Duodenal mucosa (tissue), 2 donors: ENCODE measurements at regions not wholly inside any gene's neighbourhood (a gene's known extent, or its start where the extent isn't known, plus 50 kb on each side); places are given as distances from the start of the nearest gene placed in this dataset.

ENCODE experiments used
- H3K27ac ChIP-seq: one replicate; pipeline ENCODE4 v1.7.0; 2013; ENCODE audit warnings: low read depth, low read length
- H3K27me3 ChIP-seq, 2 donors: one replicate each; pipeline ENCODE4 v1.7.0; 2013; ENCODE audit warnings: low read length in 2 of 2, control low read depth in 1 of 2; ENCODE audit not compliant: insufficient read depth in 2 of 2, control insufficient read depth in 1 of 2
- H3K36me3 ChIP-seq, 2 donors: one replicate each; pipeline ENCODE4 v1.7.0; 2013; ENCODE audit warnings: low read length in 2 of 2, control low read depth in 1 of 2; ENCODE audit not compliant: insufficient read depth in 2 of 2, control insufficient read depth in 1 of 2
- H3K4me1 ChIP-seq, 2 donors: one replicate each; pipeline ENCODE4 v1.7.0; 2013; ENCODE audit warnings: low read length in 2 of 2, control low read depth in 1 of 2; ENCODE audit not compliant: insufficient read depth in 2 of 2, control insufficient read depth in 1 of 2
- H3K4me3 ChIP-seq, 2 donors: one replicate each; pipeline ENCODE4 v1.7.0; 2013; ENCODE audit warnings: low read length in 2 of 2, low read depth in 1 of 2
- H3K9ac ChIP-seq, 2 donors: one replicate each; pipeline ENCODE4 v1.7.0; 2013; ENCODE audit warnings: low read length in 2 of 2, low read depth in 1 of 2
- H3K9me3 ChIP-seq, 2 donors: one replicate each; pipeline ENCODE4 v1.7.0; 2013; ENCODE audit warnings: low read length in 2 of 2, control low read depth in 1 of 2; ENCODE audit not compliant: control insufficient read depth in 1 of 2

- H3K4me3 ChIP-seq = no peak overlapping the region
- H3K27me3 ChIP-seq = no peaks in the 10 kb centered on the region
- peaks cover 0 to 8% of the 10 kb centered on the region in 2 donors for H3K9me3 ChIP-seq
- H3K27ac ChIP-seq = no peak overlapping the region
- H3K9ac ChIP-seq = no peak overlapping the region
- H3K36me3 ChIP-seq = no peaks in the 10 kb centered on the region
- H3K4me1 ChIP-seq = no peaks in the 10 kb centered on the region
Observed at GRCh38 chr16:26688105-26688504, 378.6 kb upstream of the C16orf82 start.

- Histone ChIP-seq H3K4me1 (no peaks in the 10 kb centered on the region), H3K9ac (no peak overlapping the region), H3K9me3 (peaks cover 0 to 8% of the 10 kb centered on the region in 2 donors), H3K27ac (no peak overlapping the region), H3K27me3 (no peaks in the 10 kb centered on the region), H3K36me3 (no peaks in the 10 kb centered on the region), H3K4me3 (no peak overlapping the region)
Observed at GRCh38 chr16:26688699-26689098, 378.0 kb upstream of the C16orf82 start.

- Histone ChIP-seq H3K4me1 (no peaks in the 10 kb centered on the region), H3K27ac (no peak overlapping the region), H3K9ac (no peak overlapping the region), H3K4me3 (no peak overlapping the region), H3K36me3 (no peaks in the 10 kb centered on the region), H3K9me3 (peaks cover 0 to 8% of the 10 kb centered on the region in 2 donors), H3K27me3 (no peaks in the 10 kb centered on the region)
Observed at GRCh38 chr16:26692658-26693057, 374.1 kb upstream of the C16orf82 start.

GRCh38 chr16:26697807-26698206 is 368.9 kb upstream of the C16orf82 start:
- peaks cover 0 to 4% of the 10 kb centered on the region in 2 donors for H3K9me3 ChIP-seq
- H3K4me3 ChIP-seq = no peak overlapping the region
- H3K9ac ChIP-seq = no peak overlapping the region
- no peak overlapping the region for H3K27ac ChIP-seq
- no peaks in the 10 kb centered on the region for H3K4me1 ChIP-seq
- no peaks in the 10 kb centered on the region for H3K27me3 ChIP-seq
- no peaks in the 10 kb centered on the region for H3K36me3 ChIP-seq

- no peaks in the 10 kb centered on the region for H3K4me1 ChIP-seq
- H3K36me3 ChIP-seq = no peaks in the 10 kb centered on the region
- H3K27ac ChIP-seq = no peak overlapping the region
- H3K9me3 ChIP-seq = peaks cover 0 to 4% of the 10 kb centered on the region in 2 donors
- no peak overlapping the region for H3K4me3 ChIP-seq
- no peak overlapping the region for H3K9ac ChIP-seq
- no peaks in the 10 kb centered on the region for H3K27me3 ChIP-seq
Observed at GRCh38 chr16:26700250-26700649, 366.5 kb upstream of the C16orf82 start.

GRCh38 chr16:26701243-26701886 is 365.4 kb upstream of the C16orf82 start:
- Histone ChIP-seq H3K27me3 (no peaks in the 10 kb centered on the region), H3K27ac (no peak overlapping the region), H3K9me3 (peaks cover 0 to 4% of the 10 kb centered on the region in 2 donors), H3K36me3 (no peaks in the 10 kb centered on the region), H3K4me1 (no peaks in the 10 kb centered on the region), H3K9ac (no peak overlapping the region), H3K4me3 (no peak overlapping the region)

GRCh38 chr16:26705346-26705745 is 361.4 kb upstream of the C16orf82 start:
- Histone ChIP-seq H3K27ac (no peak overlapping the region), H3K4me3 (no peak overlapping the region), H3K27me3 (no peaks in the 10 kb centered on the region), H3K9ac (no peak overlapping the region), H3K4me1 (no peaks in the 10 kb centered on the region), H3K36me3 (no peaks in the 10 kb centered on the region), H3K9me3 (no peaks in the 10 kb centered on the region)

- no peak overlapping the region for H3K9ac ChIP-seq
- no peak overlapping the region for H3K4me3 ChIP-seq
- H3K36me3 ChIP-seq = no peaks in the 10 kb centered on the region
- no peaks in the 10 kb centered on the region for H3K9me3 ChIP-seq
- no peaks in the 10 kb centered on the region for H3K27me3 ChIP-seq
- no peak overlapping the region for H3K27ac ChIP-seq
- H3K4me1 ChIP-seq = no peaks in the 10 kb centered on the region
Observed at GRCh38 chr16:26708428-26708827, 358.3 kb upstream of the C16orf82 start.

GRCh38 chr16:26709175-26709574 is 357.6 kb upstream of the C16orf82 start:
- no peak overlapping the region for H3K4me3 ChIP-seq
- H3K9ac ChIP-seq = no peak overlapping the region
- H3K27ac ChIP-seq = no peak overlapping the region
- H3K9me3 ChIP-seq = no peaks in the 10 kb centered on the region
- H3K27me3 ChIP-seq = no peaks in the 10 kb centered on the region
- H3K4me1 ChIP-seq = no peaks in the 10 kb centered on the region
- H3K36me3 ChIP-seq = no peaks in the 10 kb centered on the region

GRCh38 chr16:26709754-26710153 is 357.0 kb upstream of the C16orf82 start:
- Histone ChIP-seq H3K36me3 (no peaks in the 10 kb centered on the region), H3K9ac (no peak overlapping the region), H3K27me3 (no peaks in the 10 kb centered on the region), H3K27ac (no peak overlapping the region), H3K9me3 (no peaks in the 10 kb centered on the region), H3K4me1 (no peaks in the 10 kb centered on the region), H3K4me3 (no peak overlapping the region)

- no peak overlapping the region for H3K4me3 ChIP-seq
- H3K9ac ChIP-seq = no peak overlapping the region
- H3K36me3 ChIP-seq = no peaks in the 10 kb centered on the region
- H3K27me3 ChIP-seq = no peaks in the 10 kb centered on the region
- H3K27ac ChIP-seq = no peak overlapping the region
- H3K4me1 ChIP-seq = no peaks in the 10 kb centered on the region
- H3K9me3 ChIP-seq = no peaks in the 10 kb centered on the region
Observed at GRCh38 chr16:26710450-26710849, 356.3 kb upstream of the C16orf82 start.
